NB4 (cell line): ENCODE measurements at regions not wholly inside any gene's neighbourhood (a gene's known extent, or its start where the extent isn't known, plus 50 kb on each side); places are given as distances from the start of the nearest gene placed in this dataset.

Experiments used
- MYC ChIP-seq: IDR thresholded peaks from 2 replicates; pipeline ENCODE4 v1.6.1; 2011; ENCODE audit warnings: low read depth, low read length
- POLR2A ChIP-seq: IDR thresholded peaks from 2 replicates; pipeline ENCODE4 v1.6.1; 2011; ENCODE audit warnings: mild to moderate bottlenecking; ENCODE audit not compliant: insufficient read length; ENCODE audit errors: extremely low read depth
- TF ChIP-seq, protein P1 (sequence below): IDR thresholded peaks from one replicate; pipeline ENCODE4 v1.5.1; 2012; ENCODE audit warnings: low read depth, low read length

DNA sequence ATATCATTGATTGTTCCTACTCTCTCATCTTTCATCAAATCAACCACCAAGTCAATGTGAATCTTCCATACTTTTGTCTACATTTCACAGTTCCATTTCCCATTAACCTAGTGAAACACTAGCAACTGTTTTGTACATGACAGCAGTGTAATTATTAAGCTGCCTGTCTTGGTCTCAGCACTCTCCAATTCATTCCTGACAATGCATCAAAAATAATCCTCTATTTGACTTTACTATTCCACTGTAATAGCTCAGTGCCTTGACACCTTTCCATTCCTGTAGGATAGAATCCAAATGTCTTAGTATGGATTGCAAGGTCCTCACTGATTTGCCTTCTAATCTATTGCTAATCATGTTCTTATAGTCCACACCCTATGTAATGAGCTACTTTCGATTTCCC is 2405.8 kb downstream of the PCDH7 start:
- TF ChIP-seq, protein P1, sequence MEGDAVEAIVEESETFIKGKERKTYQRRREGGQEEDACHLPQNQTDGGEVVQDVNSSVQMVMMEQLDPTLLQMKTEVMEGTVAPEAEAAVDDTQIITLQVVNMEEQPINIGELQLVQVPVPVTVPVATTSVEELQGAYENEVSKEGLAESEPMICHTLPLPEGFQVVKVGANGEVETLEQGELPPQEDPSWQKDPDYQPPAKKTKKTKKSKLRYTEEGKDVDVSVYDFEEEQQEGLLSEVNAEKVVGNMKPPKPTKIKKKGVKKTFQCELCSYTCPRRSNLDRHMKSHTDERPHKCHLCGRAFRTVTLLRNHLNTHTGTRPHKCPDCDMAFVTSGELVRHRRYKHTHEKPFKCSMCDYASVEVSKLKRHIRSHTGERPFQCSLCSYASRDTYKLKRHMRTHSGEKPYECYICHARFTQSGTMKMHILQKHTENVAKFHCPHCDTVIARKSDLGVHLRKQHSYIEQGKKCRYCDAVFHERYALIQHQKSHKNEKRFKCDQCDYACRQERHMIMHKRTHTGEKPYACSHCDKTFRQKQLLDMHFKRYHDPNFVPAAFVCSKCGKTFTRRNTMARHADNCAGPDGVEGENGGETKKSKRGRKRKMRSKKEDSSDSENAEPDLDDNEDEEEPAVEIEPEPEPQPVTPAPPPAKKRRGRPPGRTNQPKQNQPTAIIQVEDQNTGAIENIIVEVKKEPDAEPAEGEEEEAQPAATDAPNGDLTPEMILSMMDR: no peak
- no peak for TF ChIP-seq MYC
- TF ChIP-seq POLR2A: no peak
